Stimulated activated CD4-positive, alpha-beta T cell treated with anti-CD3 and anti-CD28 coated beads, Interleukin-2, amount 100 ng/mL, for 48 hours (primary cell): ENCODE measurements at regions not wholly inside any gene's neighbourhood (a gene's known extent, or its start where the extent isn't known, plus 50 kb on each side); places are given as distances from the start of the nearest gene placed in this dataset.

Source experiments
- DNase-seq, 2 donors: peaks; one replicate each; pipeline ENCODE4 v3.0.0-alpha.2; 2020

GRCh38 chr7:108711611-108712010 lies 141.9 kb downstream of the DNAJB9 start:
- no peak for DNase-seq

- no peak for DNase-seq
Measured at GRCh38 chr7:108716783-108717182, 147.1 kb downstream of the DNAJB9 start.

- no peak for DNase-seq
Measured at GRCh38 chr7:108717781-108718180, 148.1 kb downstream of the DNAJB9 start.

- DNase-seq: no peak
Measured at GRCh38 chr7:108719631-108720030, 150.0 kb downstream of the DNAJB9 start.

- no peak for DNase-seq
Measured at GRCh38 chr7:108722561-108722960, 152.9 kb downstream of the DNAJB9 start.

- no peak for DNase-seq
Measured at GRCh38 chr7:108723381-108723814, 153.7 kb downstream of the DNAJB9 start.

- DNase-seq: no peak
Measured at GRCh38 chr7:108724251-108725100, 154.8 kb downstream of the DNAJB9 start.

- no peak for DNase-seq
Measured at GRCh38 chr7:108735814-108736213, 166.1 kb downstream of the DNAJB9 start.

- DNase-seq: no peak
Measured at GRCh38 chr7:108736221-108736891, 166.7 kb downstream of the DNAJB9 start.

GRCh38 chr7:108770981-108771745 lies 201.5 kb downstream of the DNAJB9 start:
- no peak for DNase-seq

GRCh38 chr7:108771853-108772252 lies 202.2 kb downstream of the DNAJB9 start:
- no peak for DNase-seq

GRCh38 chr7:108777966-108778365 lies 208.3 kb downstream of the DNAJB9 start:
- no peak for DNase-seq

GRCh38 chr7:108789451-108789850 lies 219.8 kb downstream of the DNAJB9 start:
- DNase-seq: no peak

GRCh38 chr7:108794466-108794865 lies 224.8 kb downstream of the DNAJB9 start:
- DNase-seq: no peak

GRCh38 chr7:108802650-108803049 lies 233.0 kb downstream of the DNAJB9 start:
- no peak for DNase-seq

- no peak for DNase-seq
Measured at GRCh38 chr7:108805808-108806397, 236.2 kb downstream of the DNAJB9 start.

- no peak for DNase-seq
Measured at GRCh38 chr7:108808549-108809266, 239.0 kb downstream of the DNAJB9 start.

GRCh38 chr7:108809356-108809755 lies 239.7 kb downstream of the DNAJB9 start:
- no peak for DNase-seq

- DNase-seq: no peak
Measured at GRCh38 chr7:108810756-108811385, 241.2 kb downstream of the DNAJB9 start.

GRCh38 chr7:108813251-108814014 lies 243.8 kb downstream of the DNAJB9 start:
- no peak for DNase-seq

- DNase-seq: no peak
Measured at GRCh38 chr7:108815815-108816214, 246.1 kb downstream of the DNAJB9 start.
